ENCODE measurements at regions not wholly inside any gene's neighbourhood (a gene's known extent, or its start where the extent isn't known, plus 50 kb on each side); places are given as distances from the start of the nearest gene placed in this dataset.
A peak's percentile ranks its signal among the peaks of the same experiment; 100 is the strongest.

DNA sequence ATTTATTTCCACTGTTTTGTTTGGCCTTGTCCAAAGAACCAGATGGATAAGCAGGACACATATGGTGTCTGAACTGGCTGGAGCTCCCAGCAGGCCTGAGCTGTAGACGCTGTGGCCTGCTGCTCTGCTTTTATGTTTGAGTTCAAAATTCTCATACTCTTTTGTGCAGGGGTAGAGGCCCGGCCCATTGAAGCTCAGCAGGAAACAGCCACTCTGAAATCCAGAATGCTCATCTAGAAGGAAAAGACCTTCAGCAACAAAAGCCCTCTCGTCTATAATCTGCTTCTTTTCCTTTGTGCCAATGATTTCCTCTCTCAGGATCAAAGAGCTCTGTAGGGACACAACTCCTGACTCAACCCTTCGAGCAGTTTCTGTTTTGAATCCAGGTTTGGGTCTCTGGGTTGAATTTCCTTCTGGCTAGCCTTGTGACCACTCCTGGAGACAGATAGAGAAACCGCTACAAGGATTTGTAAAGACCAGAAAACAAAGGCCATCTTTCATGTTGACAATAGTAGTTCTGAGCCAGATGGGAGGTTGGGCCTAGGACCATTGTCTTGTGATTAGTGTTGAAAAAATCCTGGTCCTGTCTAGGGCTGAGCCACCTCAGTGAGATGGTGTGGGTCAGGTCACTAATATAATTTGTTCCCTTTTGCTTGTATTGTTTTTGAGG is 446.7 kb downstream of the BCKDHB start:
- POLR2A ChIA-PET = no interaction called here
- ATAC-seq (peak; percentile 63), DNase-seq (ENCODE audit: low spot score) (no peak)
- peaks cover 15% of the 10 kb centered on the region for H3K4me1 Mint-ChIP-seq
- peaks cover 40% of the 10 kb centered on the region for H3K9me3 Mint-ChIP-seq
- CTCF ChIA-PET = interaction anchor here (1.5 kb wide), 1 partner anchor 30 kb away, joined by 4 read pairs; no protein-coding TSS in a partner anchor
- H3K27ac Mint-ChIP-seq = no peak overlapping the region
- H3K4me3 Mint-ChIP-seq = no peak overlapping the region
- H3K36me3 Mint-ChIP-seq = peaks cover 22% of the 10 kb centered on the region
- H3K27me3 Mint-ChIP-seq (ENCODE audit: low read depth) = no peaks in the 10 kb centered on the region; the same call in 1 of the 2 replicates
- TF ChIP-seq, protein P1, sequence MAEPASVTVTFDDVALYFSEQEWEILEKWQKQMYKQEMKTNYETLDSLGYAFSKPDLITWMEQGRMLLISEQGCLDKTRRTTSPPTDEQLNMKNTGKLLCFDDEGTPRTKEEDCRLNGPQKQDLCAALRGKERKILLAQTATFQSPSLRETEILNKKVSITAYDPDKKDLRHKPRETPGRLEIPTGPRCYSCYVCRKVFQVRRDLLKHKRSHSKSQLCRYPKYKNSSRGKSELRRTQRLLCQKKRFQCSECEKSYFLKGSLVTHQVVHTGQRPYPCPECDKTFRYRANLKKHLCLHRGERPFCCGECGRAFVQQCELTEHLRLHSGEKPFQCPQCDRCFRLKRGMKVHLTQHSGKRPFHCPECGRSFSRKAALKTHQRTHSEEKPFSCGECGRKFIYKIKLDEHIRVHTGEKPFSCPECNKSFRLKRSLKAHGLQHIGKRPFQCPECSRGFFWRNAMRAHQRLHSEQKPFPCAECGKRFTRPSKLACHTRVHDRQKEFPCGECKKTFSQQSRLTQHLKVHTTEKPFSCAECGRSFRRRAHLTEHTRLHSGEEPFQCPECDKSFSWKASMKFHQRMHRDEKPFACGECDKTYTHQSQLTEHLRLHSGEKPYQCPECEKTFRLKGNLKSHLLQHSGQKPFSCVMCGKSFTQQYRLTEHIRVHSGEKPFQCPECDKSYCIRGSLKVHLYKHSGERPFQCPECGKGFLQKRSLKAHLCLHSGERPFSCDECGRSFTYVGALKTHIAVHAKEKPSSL (CRISPR knock-in tag; conservative IDR thresholded peaks at IDR 0.05) = no peak
- TF ChIP-seq TEAD4 (CRISPR knock-in tag; IDR thresholded peaks at IDR 0.05) = no peak
- TF ChIP-seq, protein P2, sequence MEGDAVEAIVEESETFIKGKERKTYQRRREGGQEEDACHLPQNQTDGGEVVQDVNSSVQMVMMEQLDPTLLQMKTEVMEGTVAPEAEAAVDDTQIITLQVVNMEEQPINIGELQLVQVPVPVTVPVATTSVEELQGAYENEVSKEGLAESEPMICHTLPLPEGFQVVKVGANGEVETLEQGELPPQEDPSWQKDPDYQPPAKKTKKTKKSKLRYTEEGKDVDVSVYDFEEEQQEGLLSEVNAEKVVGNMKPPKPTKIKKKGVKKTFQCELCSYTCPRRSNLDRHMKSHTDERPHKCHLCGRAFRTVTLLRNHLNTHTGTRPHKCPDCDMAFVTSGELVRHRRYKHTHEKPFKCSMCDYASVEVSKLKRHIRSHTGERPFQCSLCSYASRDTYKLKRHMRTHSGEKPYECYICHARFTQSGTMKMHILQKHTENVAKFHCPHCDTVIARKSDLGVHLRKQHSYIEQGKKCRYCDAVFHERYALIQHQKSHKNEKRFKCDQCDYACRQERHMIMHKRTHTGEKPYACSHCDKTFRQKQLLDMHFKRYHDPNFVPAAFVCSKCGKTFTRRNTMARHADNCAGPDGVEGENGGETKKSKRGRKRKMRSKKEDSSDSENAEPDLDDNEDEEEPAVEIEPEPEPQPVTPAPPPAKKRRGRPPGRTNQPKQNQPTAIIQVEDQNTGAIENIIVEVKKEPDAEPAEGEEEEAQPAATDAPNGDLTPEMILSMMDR (IDR thresholded peaks at IDR 0.05) = no peak
- no peak for TF ChIP-seq SOX15 (CRISPR knock-in tag; IDR thresholded peaks at IDR 0.05)
- TF ChIP-seq, protein P3, sequence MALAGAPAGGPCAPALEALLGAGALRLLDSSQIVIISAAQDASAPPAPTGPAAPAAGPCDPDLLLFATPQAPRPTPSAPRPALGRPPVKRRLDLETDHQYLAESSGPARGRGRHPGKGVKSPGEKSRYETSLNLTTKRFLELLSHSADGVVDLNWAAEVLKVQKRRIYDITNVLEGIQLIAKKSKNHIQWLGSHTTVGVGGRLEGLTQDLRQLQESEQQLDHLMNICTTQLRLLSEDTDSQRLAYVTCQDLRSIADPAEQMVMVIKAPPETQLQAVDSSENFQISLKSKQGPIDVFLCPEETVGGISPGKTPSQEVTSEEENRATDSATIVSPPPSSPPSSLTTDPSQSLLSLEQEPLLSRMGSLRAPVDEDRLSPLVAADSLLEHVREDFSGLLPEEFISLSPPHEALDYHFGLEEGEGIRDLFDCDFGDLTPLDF (CRISPR knock-in tag; IDR thresholded peaks at IDR 0.05) = no peak
- TF ChIP-seq NFE2L1 (CRISPR knock-in tag; IDR thresholded peaks at IDR 0.05) = no peak
- TF ChIP-seq, protein P4, sequence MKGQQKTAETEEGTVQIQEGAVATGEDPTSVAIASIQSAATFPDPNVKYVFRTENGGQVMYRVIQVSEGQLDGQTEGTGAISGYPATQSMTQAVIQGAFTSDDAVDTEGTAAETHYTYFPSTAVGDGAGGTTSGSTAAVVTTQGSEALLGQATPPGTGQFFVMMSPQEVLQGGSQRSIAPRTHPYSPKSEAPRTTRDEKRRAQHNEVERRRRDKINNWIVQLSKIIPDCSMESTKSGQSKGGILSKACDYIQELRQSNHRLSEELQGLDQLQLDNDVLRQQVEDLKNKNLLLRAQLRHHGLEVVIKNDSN (CRISPR knock-in tag; IDR thresholded peaks at IDR 0.05) = no peak
- TF ChIP-seq, protein P5, sequence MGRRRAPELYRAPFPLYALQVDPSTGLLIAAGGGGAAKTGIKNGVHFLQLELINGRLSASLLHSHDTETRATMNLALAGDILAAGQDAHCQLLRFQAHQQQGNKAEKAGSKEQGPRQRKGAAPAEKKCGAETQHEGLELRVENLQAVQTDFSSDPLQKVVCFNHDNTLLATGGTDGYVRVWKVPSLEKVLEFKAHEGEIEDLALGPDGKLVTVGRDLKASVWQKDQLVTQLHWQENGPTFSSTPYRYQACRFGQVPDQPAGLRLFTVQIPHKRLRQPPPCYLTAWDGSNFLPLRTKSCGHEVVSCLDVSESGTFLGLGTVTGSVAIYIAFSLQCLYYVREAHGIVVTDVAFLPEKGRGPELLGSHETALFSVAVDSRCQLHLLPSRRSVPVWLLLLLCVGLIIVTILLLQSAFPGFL (CRISPR knock-in tag; IDR thresholded peaks at IDR 0.05; ENCODE audit: borderline replicate concordance) = no peak
- TF ChIP-seq, protein P6, sequence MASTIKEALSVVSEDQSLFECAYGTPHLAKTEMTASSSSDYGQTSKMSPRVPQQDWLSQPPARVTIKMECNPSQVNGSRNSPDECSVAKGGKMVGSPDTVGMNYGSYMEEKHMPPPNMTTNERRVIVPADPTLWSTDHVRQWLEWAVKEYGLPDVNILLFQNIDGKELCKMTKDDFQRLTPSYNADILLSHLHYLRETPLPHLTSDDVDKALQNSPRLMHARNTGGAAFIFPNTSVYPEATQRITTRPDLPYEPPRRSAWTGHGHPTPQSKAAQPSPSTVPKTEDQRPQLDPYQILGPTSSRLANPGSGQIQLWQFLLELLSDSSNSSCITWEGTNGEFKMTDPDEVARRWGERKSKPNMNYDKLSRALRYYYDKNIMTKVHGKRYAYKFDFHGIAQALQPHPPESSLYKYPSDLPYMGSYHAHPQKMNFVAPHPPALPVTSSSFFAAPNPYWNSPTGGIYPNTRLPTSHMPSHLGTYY (CRISPR knock-in tag; IDR thresholded peaks at IDR 0.05) = no peak
- no peak for TF ChIP-seq IRF2 (CRISPR knock-in tag; IDR thresholded peaks at IDR 0.05; ENCODE audit: borderline replicate concordance, low read depth)

DNA sequence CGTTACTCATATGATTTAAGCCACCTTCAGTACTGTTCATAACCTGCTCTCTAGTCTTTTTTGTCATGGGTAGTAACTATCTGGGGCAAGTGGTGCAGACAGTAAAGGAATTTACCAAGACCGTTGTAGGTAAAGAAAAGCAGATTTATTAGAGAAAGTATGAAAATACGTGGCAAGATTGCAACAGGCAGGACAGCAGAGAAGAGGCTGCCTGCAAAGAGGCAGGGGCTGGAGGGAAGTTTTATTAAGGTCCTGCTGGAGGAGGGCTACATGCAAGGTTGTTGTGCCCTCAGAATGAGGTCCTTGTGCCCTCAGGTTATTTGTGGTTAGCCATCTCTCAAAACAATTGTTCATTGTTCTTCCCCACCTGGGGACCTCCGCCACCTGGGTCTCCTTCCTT is 444.3 kb downstream of the BCKDHB start:
- peaks cover 12% of the 10 kb centered on the region; the same call in 1 of the 2 replicates for H3K4me1 Mint-ChIP-seq
- ChIA-PET CTCF (no interaction called here), POLR2A (no interaction called here)
- TF ChIP-seq HMGA2 (CRISPR knock-in tag; IDR thresholded peaks at IDR 0.05) = no peak
- TF ChIP-seq TP53 (CRISPR knock-in tag; IDR thresholded peaks at IDR 0.05) = no peak
- TF ChIP-seq ZNF423 (CRISPR knock-in tag; IDR thresholded peaks at IDR 0.05) = no peak
- TF ChIP-seq TCF7 (CRISPR knock-in tag; IDR thresholded peaks at IDR 0.05; ENCODE audit: low read depth) = no peak
- TF ChIP-seq, protein P7, sequence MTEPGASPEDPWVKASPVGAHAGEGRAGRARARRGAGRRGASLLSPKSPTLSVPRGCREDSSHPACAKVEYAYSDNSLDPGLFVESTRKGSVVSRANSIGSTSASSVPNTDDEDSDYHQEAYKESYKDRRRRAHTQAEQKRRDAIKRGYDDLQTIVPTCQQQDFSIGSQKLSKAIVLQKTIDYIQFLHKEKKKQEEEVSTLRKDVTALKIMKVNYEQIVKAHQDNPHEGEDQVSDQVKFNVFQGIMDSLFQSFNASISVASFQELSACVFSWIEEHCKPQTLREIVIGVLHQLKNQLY (CRISPR knock-in tag; IDR thresholded peaks at IDR 0.05) = no peak
- no peak for DNase-seq (ENCODE audit: low spot score)
- no peaks in the 10 kb centered on the region; the same call in 1 of the 2 replicates for H3K27me3 Mint-ChIP-seq (ENCODE audit: low read depth)
- H3K27ac Mint-ChIP-seq = no peak overlapping the region
- H3K9me3 Mint-ChIP-seq = peaks cover 40% of the 10 kb centered on the region
- no peak for ATAC-seq
- H3K36me3 Mint-ChIP-seq = peaks cover 22% of the 10 kb centered on the region
- no peak overlapping the region for H3K4me3 Mint-ChIP-seq

All from WTC11 (cell line).